Right renal pelvis (tissue), 4 donors: ENCODE measurements at regions not wholly inside any gene's neighbourhood (a gene's known extent, or its start where the extent isn't known, plus 50 kb on each side); places are given as distances from the start of the nearest gene placed in this dataset.
"Not testable (repeated sequence)": the region's sequence is repeated elsewhere in the genome, so short reads cannot be mapped to it uniquely, and the experiment has no call there.

Source experiments
- DNase-seq, 4 donors: peaks; one replicate each; pipeline ENCODE4 v3.0.0-alpha.2; 2013; ENCODE audit warnings: low read depth in 4 of 4, low spot score in 3 of 4, missing footprints in 1 of 4

GRCh38 chr1:100597061-100597741 is 59.3 kb downstream of the GPR88 start:
- DNase-seq, result no peak

GRCh38 chr1:100597784-100598183 is 59.8 kb downstream of the GPR88 start:
- DNase-seq, result no peak

- DNase-seq, result not testable (repeated sequence)
Measured at GRCh38 chr1:100600377-100600776, 62.4 kb downstream of the GPR88 start.

GRCh38 chr1:100602028-100602427 is 64.1 kb downstream of the GPR88 start:
- not testable (repeated sequence) for DNase-seq

- DNase-seq, result no peak
Measured at GRCh38 chr1:100604372-100604771, 66.4 kb downstream of the GPR88 start.

GRCh38 chr1:100606438-100606837 is 68.5 kb downstream of the GPR88 start:
- peak in 1 of 4 donors; percentile 20 for DNase-seq

GRCh38 chr1:100607628-100608240 is 69.8 kb downstream of the GPR88 start:
- no peak for DNase-seq

- no peak for DNase-seq
Measured at GRCh38 chr1:100609849-100610248, 71.9 kb downstream of the GPR88 start.

GRCh38 chr1:100611086-100611485 is 73.1 kb downstream of the GPR88 start:
- DNase-seq, result no peak

GRCh38 chr1:100612540-100612939 is 74.6 kb downstream of the GPR88 start:
- DNase-seq, result no peak

GRCh38 chr1:100613817-100614559 is 76.0 kb downstream of the GPR88 start:
- no peak for DNase-seq

- no peak for DNase-seq
Measured at GRCh38 chr1:100614570-100614969, 76.6 kb downstream of the GPR88 start.

GRCh38 chr1:100615686-100616085 is 77.7 kb downstream of the GPR88 start:
- no peak for DNase-seq

- DNase-seq, result no peak
Measured at GRCh38 chr1:100616121-100616621, 78.2 kb downstream of the GPR88 start.

GRCh38 chr1:100622037-100622436 is 84.1 kb downstream of the GPR88 start:
- DNase-seq, result peak in 1 of 4 donors; percentile 26

- no peak for DNase-seq
Measured at GRCh38 chr1:100622506-100622905, 84.6 kb downstream of the GPR88 start.

GRCh38 chr1:100622966-100623762 is 85.2 kb downstream of the GPR88 start:
- DNase-seq, result no peak

GRCh38 chr1:100624886-100625610 is 87.1 kb downstream of the GPR88 start:
- DNase-seq, result no peak

- no peak for DNase-seq
Measured at GRCh38 chr1:100626397-100626796, 88.5 kb downstream of the GPR88 start.
